H9 (cell line): ENCODE measurements at regions not wholly inside any gene's neighbourhood (a gene's known extent, or its start where the extent isn't known, plus 50 kb on each side); places are given as distances from the start of the nearest gene placed in this dataset.

ENCODE experiments used
- DNase-seq: peaks from one replicate; pipeline ENCODE4 v3.0.0-alpha.2; 2017
- H2AFZ ChIP-seq: one replicate; pipeline ENCODE4 v1.6.1; 2013; ENCODE audit warnings: mild to moderate bottlenecking, low read length, control low read depth, moderate library complexity
- H2AK5ac ChIP-seq: 2 replicates; pipeline ENCODE4 v1.6.1; 2013; ENCODE audit warnings: low read length, control low read depth, mixed read lengths; ENCODE audit not compliant: insufficient read length
- H2BK120ac ChIP-seq: one replicate; pipeline ENCODE4 v1.6.1; 2013; ENCODE audit warnings: low read depth, mild to moderate bottlenecking, low read length, control low read depth, inconsistent platforms; ENCODE audit not compliant: poor library complexity, severe bottlenecking
- H2BK12ac ChIP-seq: 2 replicates; pipeline ENCODE4 v1.6.1; 2013; ENCODE audit warnings: low read length, control low read depth, mixed read lengths, low read depth; ENCODE audit not compliant: insufficient read length
- H2BK15ac ChIP-seq: 2 replicates; pipeline ENCODE4 v1.6.1; 2013; ENCODE audit warnings: low read depth, low read length, control low read depth
- H2BK20ac ChIP-seq: one replicate; pipeline ENCODE4 v1.6.1; 2013; ENCODE audit warnings: low read depth, mild to moderate bottlenecking, low read length, control low read depth, inconsistent platforms; ENCODE audit not compliant: poor library complexity, severe bottlenecking
- H2BK5ac ChIP-seq: 2 replicates; pipeline ENCODE4 v1.6.1; 2013; ENCODE audit warnings: low read length, control low read depth, mixed read lengths; ENCODE audit not compliant: insufficient read length
- H3K14ac ChIP-seq: 2 replicates; pipeline ENCODE4 v1.6.1; 2013; ENCODE audit warnings: low read length, control low read depth; ENCODE audit not compliant: insufficient read depth
- H3K18ac ChIP-seq: 2 replicates; pipeline ENCODE4 v1.6.1; 2013; ENCODE audit warnings: low read depth, mild to moderate bottlenecking, mixed read lengths, low read length, control low read depth; ENCODE audit not compliant: insufficient read length
- H3K23ac ChIP-seq: 2 replicates; pipeline ENCODE4 v1.6.1; 2013; ENCODE audit warnings: low read length, control low read depth, mixed read lengths, low read depth; ENCODE audit not compliant: insufficient read length
- H3K23me2 ChIP-seq: 2 replicates; pipeline ENCODE4 v1.6.1; 2013; ENCODE audit warnings: low read depth, mild to moderate bottlenecking, mixed read lengths, low read length, control low read depth; ENCODE audit not compliant: insufficient read length, poor library complexity, severe bottlenecking
- H3K27ac ChIP-seq: 2 replicates; pipeline ENCODE4 v1.5.1; 2013; ENCODE audit warnings: low read length, control low read depth, mixed read lengths, low read depth; ENCODE audit not compliant: insufficient read length
- H3K27me3 ChIP-seq: 2 replicates; pipeline ENCODE4 v1.6.1; 2013; ENCODE audit warnings: low read length, control low read depth, inconsistent platforms; ENCODE audit not compliant: insufficient read depth
- H3K4ac ChIP-seq: 2 replicates; pipeline ENCODE4 v1.6.1; 2013; ENCODE audit warnings: low read depth, mild to moderate bottlenecking, control low read depth, inconsistent platforms, low read length, moderate library complexity
- H3K4me1 ChIP-seq: 2 replicates; pipeline ENCODE4 v1.6.1; 2013; ENCODE audit warnings: low read length, control low read depth, inconsistent platforms; ENCODE audit not compliant: insufficient read depth
- H3K4me2 ChIP-seq: 2 replicates; pipeline ENCODE4 v1.6.1; 2013; ENCODE audit warnings: low read length, control low read depth, mixed read lengths; ENCODE audit not compliant: insufficient read length, insufficient read depth
- H3K56ac ChIP-seq: 2 replicates; pipeline ENCODE4 v1.6.1; 2013; ENCODE audit warnings: low read depth, mild to moderate bottlenecking, mixed read lengths, low read length, control low read depth; ENCODE audit not compliant: insufficient read length
- H3K79me1 ChIP-seq: 2 replicates; pipeline ENCODE4 v1.6.1; 2013; ENCODE audit warnings: low read depth, mild to moderate bottlenecking, moderate library complexity, low read length, control low read depth, inconsistent platforms; ENCODE audit not compliant: insufficient read depth, poor library complexity, severe bottlenecking
- H3K79me2 ChIP-seq: 2 replicates; pipeline ENCODE4 v1.6.1; 2013; ENCODE audit warnings: low read length, control low read depth, inconsistent platforms; ENCODE audit not compliant: insufficient read depth
- H3K9ac ChIP-seq: 2 replicates; pipeline ENCODE4 v1.6.1; 2013; ENCODE audit warnings: low read length, control low read depth, mixed read lengths; ENCODE audit not compliant: insufficient read length; ENCODE audit errors: extremely low read depth
- H3K9me3 ChIP-seq: one replicate; pipeline ENCODE4 v1.6.1; 2013; ENCODE audit warnings: low read depth, low read length, inconsistent platforms; ENCODE audit not compliant: control insufficient read depth
- H3T11ph ChIP-seq: one replicate; pipeline ENCODE4 v1.6.1; 2013; ENCODE audit warnings: mild to moderate bottlenecking, low read length, control low read depth, inconsistent platforms
- H4K20me1 ChIP-seq: one replicate; pipeline ENCODE4 v1.6.1; 2013; ENCODE audit not compliant: control insufficient read depth, insufficient read length, insufficient read depth
- H4K5ac ChIP-seq: 2 replicates; pipeline ENCODE4 v1.6.1; 2013; ENCODE audit warnings: low read depth, mild to moderate bottlenecking, mixed read lengths, low read length, control low read depth; ENCODE audit not compliant: insufficient read length
- H4K8ac ChIP-seq: replicated peaks from 2 replicates; pipeline ENCODE4 v1.6.1; 2013; ENCODE audit warnings: low read length, control low read depth, mixed read lengths, low read depth; ENCODE audit not compliant: insufficient read length
- H4K91ac ChIP-seq: 2 replicates; pipeline ENCODE4 v1.6.1; 2013; ENCODE audit warnings: low read depth, mild to moderate bottlenecking, moderate library complexity, mixed read lengths, low read length, control low read depth; ENCODE audit not compliant: insufficient read length
- H3K27ac Mint-ChIP-seq, 3 experiments: 2 replicates in 2 of 3; 3 replicates in 1 of 3; pipeline ENCODE4 v1.8.0; 2020 to 2021; ENCODE audit warnings: mixed read lengths in 3 of 3, mild to moderate bottlenecking in 1 of 3, moderate library complexity in 1 of 3
- H3K27me3 Mint-ChIP-seq: 2 replicates; pipeline ENCODE4 v1.8.0; 2021; ENCODE audit warnings: low read depth, mild to moderate bottlenecking, moderate library complexity, mixed read lengths
- H3K36me3 Mint-ChIP-seq, 3 experiments: 2 replicates in 2 of 3; 3 replicates in 1 of 3; pipeline ENCODE4 v1.8.0; 2020 to 2021; ENCODE audit warnings: low read depth in 3 of 3, mixed read lengths in 3 of 3; ENCODE audit not compliant: insufficient read depth in 1 of 3
- H3K4me1 Mint-ChIP-seq, 2 experiments: 2 replicates each; pipeline ENCODE4 v1.8.0; 2020; ENCODE audit warnings: mixed read lengths in 2 of 2
- H3K4me3 Mint-ChIP-seq, 2 experiments: 2 replicates in 1 of 2; 3 replicates in 1 of 2; pipeline ENCODE4 v1.8.0; 2020 to 2021; ENCODE audit warnings: mild to moderate bottlenecking in 2 of 2, mixed read lengths in 2 of 2, moderate library complexity in 1 of 2
- H3K9me3 Mint-ChIP-seq, 2 experiments: 2 replicates in 1 of 2; 3 replicates in 1 of 2; pipeline ENCODE4 v1.8.0; 2020; ENCODE audit warnings: mild to moderate bottlenecking in 2 of 2, mixed read lengths in 2 of 2, moderate library complexity in 1 of 2
- CTCF ChIP-seq: fragments of 200-600 bp; sonication (generic); conservative IDR thresholded peaks from 3 replicates; pipeline ENCODE4 v1.8.0; 2021; ENCODE audit warnings: antibody characterized with exemption, mild to moderate bottlenecking
- WGBS: extraction: QIAGEN DNeasy Blood & Tissue Kit; methylation state at CpG from one replicate; pipeline ENCODE4 v1.1.7; 2013; ENCODE audit warnings: missing lambda C conversion rate, low lambda C conversion rate, mixed read lengths; ENCODE audit not compliant: insufficient read length; ENCODE audit errors: extremely low coverage; 5-methylcytosine and 5-hydroxymethylcytosine counted together

- no peak overlapping the region for H2BK5ac ChIP-seq
- no peaks in the 10 kb centered on the region; a peak in 1 of 7 replicates for H3K36me3 Mint-ChIP-seq
- no peak overlapping the region for H2BK120ac ChIP-seq
- no peak for TF ChIP-seq CTCF
- H3K79me2 ChIP-seq: no peaks in the 10 kb centered on the region
- DNase-seq: no peak
- H3K18ac ChIP-seq: no peak overlapping the region
- no peak overlapping the region for H4K5ac ChIP-seq
- H3K23me2 ChIP-seq: no peaks in the 10 kb centered on the region
- H3K27me3 Mint-ChIP-seq: no peaks in the 10 kb centered on the region; the same call in 1 of the 2 replicates
- H2BK12ac ChIP-seq: no peak overlapping the region
- no peaks in the 10 kb centered on the region for H3K9me3 Mint-ChIP-seq
- H3K27me3 ChIP-seq: no peaks in the 10 kb centered on the region
- H2BK20ac ChIP-seq: no peak overlapping the region
- H2AFZ ChIP-seq: no peak overlapping the region
- no peak overlapping the region for H3K27ac ChIP-seq
- no peak overlapping the region for H3K9ac ChIP-seq
- H3K4ac ChIP-seq: no peak overlapping the region
- no CpG with 5 or more reads among the region's 6 CpGs for WGBS
- H4K91ac ChIP-seq: no peak overlapping the region
- H2AK5ac ChIP-seq: no peak overlapping the region
- H3K4me3 Mint-ChIP-seq: no peak overlapping the region
- H3K56ac ChIP-seq: no peak overlapping the region
- no peaks in the 10 kb centered on the region for H3K79me1 ChIP-seq
- H4K8ac ChIP-seq: no peak overlapping the region
- H3K14ac ChIP-seq: no peak overlapping the region
- H3K27ac Mint-ChIP-seq: no peak overlapping the region
- peaks cover 3% of the 10 kb centered on the region; the same call in 1 of the 2 replicates for H3K4me1 ChIP-seq
- no peak overlapping the region for H3K23ac ChIP-seq
- peaks cover 12 to 13% of the 10 kb centered on the region in 2 experiments for H3K4me1 Mint-ChIP-seq
- no peak overlapping the region for H3T11ph ChIP-seq
- H2BK15ac ChIP-seq: no peak overlapping the region
- H4K20me1 ChIP-seq: no peaks in the 10 kb centered on the region
- no peak overlapping the region for H3K4me2 ChIP-seq
- no peaks in the 10 kb centered on the region for H3K9me3 ChIP-seq
These were observed 208.7 kb downstream of the CHIC2 start for GRCh38 chr4:53855581-53856250.
